ENCODE measurements at regions not wholly inside any gene's neighbourhood (a gene's known extent, or its start where the extent isn't known, plus 50 kb on each side); places are given as distances from the start of the nearest gene placed in this dataset.

DNA sequence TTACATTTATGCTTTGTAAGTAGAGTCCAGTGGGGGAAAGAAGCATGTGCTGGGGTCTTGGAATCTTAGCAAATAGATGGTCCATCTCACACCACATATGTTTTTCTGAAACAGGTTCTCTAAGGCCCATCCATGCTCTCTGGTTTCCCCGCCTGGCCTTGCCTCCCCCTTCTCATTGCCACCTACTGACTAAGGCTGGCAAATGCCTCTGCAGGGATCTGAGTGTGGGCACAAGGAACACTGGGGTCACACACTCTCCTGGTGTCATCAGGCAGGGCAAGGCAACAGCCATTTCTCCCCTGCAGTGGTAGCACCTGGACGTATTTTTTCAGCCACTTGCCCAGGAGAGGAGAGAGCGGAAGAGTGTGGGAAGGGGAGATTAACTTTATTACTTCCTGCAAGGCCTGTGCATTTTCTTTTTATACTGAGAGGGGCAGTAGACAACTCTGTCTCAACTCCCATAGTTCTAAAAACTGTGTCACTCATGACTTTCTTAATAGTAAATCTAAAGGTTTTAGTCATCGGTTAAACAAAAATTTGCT lies 804.2 kb upstream of the NECTIN3 start:
- Histone ChIP-seq H3K4me3 (ENCODE audit: low read length) (no peak overlapping the region), H3K36me3 (ENCODE audit: control insufficient read depth, insufficient read depth, low read length) (no peaks in the 10 kb centered on the region), H3K4me1 (ENCODE audit: control insufficient read depth, insufficient read depth, low read length) (no peaks in the 10 kb centered on the region), H3K27me3 (ENCODE audit: control insufficient read depth, insufficient read depth, low read length) (no peaks in the 10 kb centered on the region), H3K9me3 (replicated peaks; ENCODE audit: control insufficient read depth, low read depth, low read length) (no peaks in the 10 kb centered on the region), H3K27ac (ENCODE audit: low read length) (no peak overlapping the region)
- WGBS (ENCODE audit: insufficient coverage) = 100% methylated on average over 1 of the region's 4 CpGs
- DNase-seq = no peak

DNA sequence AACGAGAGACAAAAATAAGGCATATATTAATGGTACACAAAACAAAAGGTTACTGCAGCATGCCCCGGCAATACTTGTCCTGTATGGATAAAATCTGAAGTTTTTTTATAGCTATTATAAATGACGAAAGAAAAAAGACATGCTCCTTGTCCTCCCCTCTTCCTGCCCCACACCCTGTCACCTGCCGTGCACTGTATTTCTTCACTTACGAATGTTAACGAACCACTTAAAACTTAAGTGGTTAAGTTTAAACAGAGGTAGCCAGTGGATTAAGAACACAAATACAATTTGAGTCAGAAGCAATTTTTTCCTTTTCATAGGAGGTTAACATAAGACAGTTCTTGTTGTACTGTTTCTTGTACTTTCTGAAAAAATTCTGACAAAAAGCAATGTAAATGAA lies 799.1 kb upstream of the NECTIN3 start:
- H3K4me3 ChIP-seq (ENCODE audit: low read length) = no peak overlapping the region
- DNase-seq = no peak
- no CpG with 5 or more reads among the region's 6 CpGs for WGBS (ENCODE audit: insufficient coverage)
- H3K9me3 ChIP-seq (replicated peaks; ENCODE audit: control insufficient read depth, low read depth, low read length) = no peaks in the 10 kb centered on the region
- H3K27me3 ChIP-seq (ENCODE audit: control insufficient read depth, insufficient read depth, low read length) = no peaks in the 10 kb centered on the region
- no peaks in the 10 kb centered on the region for H3K4me1 ChIP-seq (ENCODE audit: control insufficient read depth, insufficient read depth, low read length)
- no peaks in the 10 kb centered on the region for H3K36me3 ChIP-seq (ENCODE audit: control insufficient read depth, insufficient read depth, low read length)
- no peak overlapping the region for H3K27ac ChIP-seq (ENCODE audit: low read length)

DNA sequence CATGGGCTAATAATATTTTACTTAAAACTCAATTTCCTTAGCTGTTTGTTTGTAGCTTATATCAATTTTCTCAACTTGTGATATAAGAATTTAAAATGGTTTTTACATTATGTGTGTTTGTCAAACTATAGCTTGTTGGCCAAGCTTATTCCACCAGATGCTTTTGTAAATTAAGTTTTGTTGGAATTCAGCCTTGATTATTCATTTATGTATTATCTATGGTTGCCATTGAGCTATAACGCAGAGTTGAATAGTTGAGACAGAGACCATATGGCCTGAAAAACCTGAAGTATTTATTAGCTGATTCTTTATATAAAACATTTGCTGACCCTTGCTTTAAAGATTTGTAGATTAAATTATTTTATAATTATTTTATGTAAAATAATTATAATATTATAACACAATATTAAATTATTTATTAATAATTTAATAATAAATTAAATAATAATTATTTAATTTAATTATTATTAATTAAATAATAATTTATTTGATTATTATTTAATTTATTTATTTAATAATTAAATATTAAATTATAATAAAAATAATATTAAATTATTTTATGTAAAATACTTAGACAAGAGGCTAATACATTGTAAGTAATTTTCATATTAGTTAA lies 779.6 kb upstream of the NECTIN3 start:
- H3K4me1 ChIP-seq (ENCODE audit: control insufficient read depth, insufficient read depth, low read length) = no peaks in the 10 kb centered on the region
- H3K27ac ChIP-seq (ENCODE audit: low read length) = no peak overlapping the region
- no peak for DNase-seq
- no peaks in the 10 kb centered on the region for H3K36me3 ChIP-seq (ENCODE audit: control insufficient read depth, insufficient read depth, low read length)
- H3K27me3 ChIP-seq (ENCODE audit: control insufficient read depth, insufficient read depth, low read length) = no peaks in the 10 kb centered on the region
- peaks cover 5% of the 10 kb centered on the region for H3K9me3 ChIP-seq (replicated peaks; ENCODE audit: control insufficient read depth, low read depth, low read length)
- no peak overlapping the region for H3K4me3 ChIP-seq (ENCODE audit: low read length)
- no CpG with 5 or more reads among the region's 1 CpG for WGBS (ENCODE audit: insufficient coverage)

DNA sequence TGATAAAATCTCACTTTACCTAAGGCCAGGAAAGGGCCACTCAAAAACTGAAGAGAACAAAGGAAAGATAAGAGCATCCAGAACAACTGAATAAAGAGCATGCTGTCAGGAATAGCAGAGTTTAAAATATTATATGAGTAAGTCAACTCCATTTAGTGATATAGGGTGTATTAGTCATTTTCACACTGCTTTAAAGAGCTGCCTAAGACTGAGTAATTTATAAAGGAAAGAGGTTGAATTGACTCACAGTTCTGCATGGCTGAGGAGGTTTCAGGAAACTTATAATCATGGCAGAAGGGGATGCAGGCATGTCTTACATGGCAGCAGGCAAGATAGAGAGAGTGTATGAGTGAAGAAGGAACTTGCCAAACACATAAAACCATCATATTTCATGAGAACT lies 778.0 kb upstream of the NECTIN3 start:
- Histone ChIP-seq H3K27ac (ENCODE audit: low read length) (no peak overlapping the region), H3K9me3 (replicated peaks; ENCODE audit: control insufficient read depth, low read depth, low read length) (peaks cover 5% of the 10 kb centered on the region), H3K4me1 (ENCODE audit: control insufficient read depth, insufficient read depth, low read length) (no peaks in the 10 kb centered on the region), H3K4me3 (ENCODE audit: low read length) (no peak overlapping the region), H3K27me3 (ENCODE audit: control insufficient read depth, insufficient read depth, low read length) (no peaks in the 10 kb centered on the region), H3K36me3 (ENCODE audit: control insufficient read depth, insufficient read depth, low read length) (no peaks in the 10 kb centered on the region)
- DNase-seq = no peak

DNA sequence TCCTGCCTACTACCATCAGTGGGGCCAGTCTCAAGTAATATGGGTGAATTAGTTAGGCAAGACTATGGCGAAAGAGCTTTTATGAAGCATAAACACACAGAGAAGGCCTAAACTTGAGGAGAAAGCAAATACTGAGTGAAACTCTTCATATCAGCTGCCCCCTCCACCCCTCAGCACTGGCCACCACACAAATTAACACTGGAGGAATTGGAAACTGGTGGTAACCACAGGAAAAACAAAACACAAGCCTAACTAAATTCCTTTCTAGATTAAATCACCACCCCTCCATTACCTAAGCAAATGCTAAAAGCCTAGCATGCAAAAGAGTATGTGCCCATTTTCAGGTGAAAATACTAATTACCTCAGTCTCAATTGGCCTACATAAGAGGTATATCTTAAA lies 774.7 kb upstream of the NECTIN3 start:
- Histone ChIP-seq H3K4me3 (ENCODE audit: low read length) (no peak overlapping the region), H3K9me3 (replicated peaks; ENCODE audit: control insufficient read depth, low read depth, low read length) (peaks cover 5% of the 10 kb centered on the region), H3K4me1 (ENCODE audit: control insufficient read depth, insufficient read depth, low read length) (no peaks in the 10 kb centered on the region), H3K27me3 (ENCODE audit: control insufficient read depth, insufficient read depth, low read length) (no peaks in the 10 kb centered on the region), H3K36me3 (ENCODE audit: control insufficient read depth, insufficient read depth, low read length) (no peaks in the 10 kb centered on the region), H3K27ac (ENCODE audit: low read length) (no peak overlapping the region)
- WGBS (ENCODE audit: insufficient coverage) = no CpG with 5 or more reads among the region's 1 CpG
- no peak for DNase-seq

DNA sequence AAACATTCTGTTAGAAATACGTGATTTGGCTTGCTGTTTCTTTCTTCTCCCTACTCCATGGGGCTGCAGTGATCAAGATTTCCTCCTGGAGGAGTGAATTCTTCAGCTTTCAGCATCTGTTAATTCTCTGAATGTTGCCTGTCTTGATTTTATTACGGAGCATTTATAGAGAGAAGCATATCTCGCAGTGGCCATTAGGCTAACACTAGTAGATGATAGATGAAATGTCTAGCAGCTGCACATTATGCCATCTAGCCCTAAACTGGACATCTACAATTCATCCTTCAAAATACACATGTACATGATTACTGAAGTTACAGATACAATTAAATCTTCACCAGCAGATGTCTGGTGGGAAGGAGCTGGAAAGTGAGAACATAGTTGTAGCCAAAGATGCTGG lies 769.8 kb upstream of the NECTIN3 start:
- no peaks in the 10 kb centered on the region for H3K4me1 ChIP-seq (ENCODE audit: control insufficient read depth, insufficient read depth, low read length)
- no peak overlapping the region for H3K4me3 ChIP-seq (ENCODE audit: low read length)
- no peaks in the 10 kb centered on the region for H3K9me3 ChIP-seq (replicated peaks; ENCODE audit: control insufficient read depth, low read depth, low read length)
- DNase-seq = no peak
- no peaks in the 10 kb centered on the region for H3K27me3 ChIP-seq (ENCODE audit: control insufficient read depth, insufficient read depth, low read length)
- no CpG with 5 or more reads among the region's 3 CpGs for WGBS (ENCODE audit: insufficient coverage)
- H3K36me3 ChIP-seq (ENCODE audit: control insufficient read depth, insufficient read depth, low read length) = no peaks in the 10 kb centered on the region
- H3K27ac ChIP-seq (ENCODE audit: low read length) = no peak overlapping the region

DNA sequence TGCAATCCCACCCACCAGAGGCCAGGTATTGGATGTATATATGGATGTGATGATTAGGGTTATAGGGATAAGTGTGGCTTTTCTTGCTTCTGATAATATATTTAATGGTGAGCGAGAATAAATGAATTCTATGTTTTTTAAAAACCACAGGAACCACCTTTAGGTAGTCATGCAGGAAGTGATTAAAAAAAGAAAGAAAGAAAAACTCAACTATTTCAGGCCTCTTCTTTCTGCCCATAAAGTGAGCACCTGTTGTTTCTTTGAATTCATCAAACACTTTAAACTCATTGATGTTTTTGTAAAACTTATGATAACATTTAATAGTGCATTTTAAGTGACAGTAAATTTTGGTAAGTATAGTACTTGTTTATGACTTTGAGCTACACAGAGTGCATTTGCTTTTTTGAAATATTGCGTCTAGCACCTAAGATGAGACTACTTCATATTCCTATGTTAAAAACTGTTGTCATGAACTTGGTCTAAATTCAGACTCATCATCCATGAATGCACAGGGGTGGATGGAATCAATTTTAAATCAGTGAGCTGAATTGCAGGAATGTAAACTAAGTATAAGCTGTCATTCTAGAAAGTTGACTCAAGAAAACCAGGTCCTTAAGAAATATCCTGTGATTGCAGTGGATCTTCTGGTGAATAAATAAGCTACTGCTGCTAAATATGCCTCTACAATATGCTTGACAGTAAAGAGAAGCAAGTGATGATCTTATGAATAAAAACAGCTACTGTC lies 764.4 kb upstream of the NECTIN3 start:
- WGBS (ENCODE audit: insufficient coverage) = no CpG with 5 or more reads among the region's 2 CpGs
- Histone ChIP-seq H3K27me3 (ENCODE audit: control insufficient read depth, insufficient read depth, low read length) (no peaks in the 10 kb centered on the region), H3K27ac (ENCODE audit: low read length) (no peak overlapping the region), H3K4me1 (ENCODE audit: control insufficient read depth, insufficient read depth, low read length) (no peaks in the 10 kb centered on the region), H3K9me3 (replicated peaks; ENCODE audit: control insufficient read depth, low read depth, low read length) (no peaks in the 10 kb centered on the region), H3K36me3 (ENCODE audit: control insufficient read depth, insufficient read depth, low read length) (no peaks in the 10 kb centered on the region), H3K4me3 (ENCODE audit: low read length) (no peak overlapping the region)
- no peak for DNase-seq

DNA sequence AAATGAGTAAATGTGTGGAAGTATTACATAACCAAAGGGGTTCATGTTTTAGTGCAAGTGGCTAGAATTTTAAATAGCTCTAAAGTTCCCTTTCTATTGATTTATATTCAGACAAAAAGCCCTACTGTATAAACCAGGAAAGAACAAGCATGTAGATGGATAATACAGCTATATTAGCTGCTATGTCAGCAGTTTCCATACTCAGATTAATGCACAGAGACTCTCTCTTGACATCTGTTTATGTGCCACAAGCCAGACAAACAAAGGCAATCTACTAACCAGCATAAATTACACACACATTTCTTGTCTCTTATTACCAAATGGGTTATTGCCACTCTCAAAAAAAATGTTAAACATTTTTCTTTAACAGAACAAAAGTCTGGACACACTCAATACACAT lies 760.1 kb upstream of the NECTIN3 start:
- no peak overlapping the region for H3K4me3 ChIP-seq (ENCODE audit: low read length)
- H3K4me1 ChIP-seq (ENCODE audit: control insufficient read depth, insufficient read depth, low read length) = no peaks in the 10 kb centered on the region
- no peaks in the 10 kb centered on the region for H3K9me3 ChIP-seq (replicated peaks; ENCODE audit: control insufficient read depth, low read depth, low read length)
- no peaks in the 10 kb centered on the region for H3K27me3 ChIP-seq (ENCODE audit: control insufficient read depth, insufficient read depth, low read length)
- DNase-seq = peak; percentile 10
- no peak overlapping the region for H3K27ac ChIP-seq (ENCODE audit: low read length)
- H3K36me3 ChIP-seq (ENCODE audit: control insufficient read depth, insufficient read depth, low read length) = no peaks in the 10 kb centered on the region

DNA sequence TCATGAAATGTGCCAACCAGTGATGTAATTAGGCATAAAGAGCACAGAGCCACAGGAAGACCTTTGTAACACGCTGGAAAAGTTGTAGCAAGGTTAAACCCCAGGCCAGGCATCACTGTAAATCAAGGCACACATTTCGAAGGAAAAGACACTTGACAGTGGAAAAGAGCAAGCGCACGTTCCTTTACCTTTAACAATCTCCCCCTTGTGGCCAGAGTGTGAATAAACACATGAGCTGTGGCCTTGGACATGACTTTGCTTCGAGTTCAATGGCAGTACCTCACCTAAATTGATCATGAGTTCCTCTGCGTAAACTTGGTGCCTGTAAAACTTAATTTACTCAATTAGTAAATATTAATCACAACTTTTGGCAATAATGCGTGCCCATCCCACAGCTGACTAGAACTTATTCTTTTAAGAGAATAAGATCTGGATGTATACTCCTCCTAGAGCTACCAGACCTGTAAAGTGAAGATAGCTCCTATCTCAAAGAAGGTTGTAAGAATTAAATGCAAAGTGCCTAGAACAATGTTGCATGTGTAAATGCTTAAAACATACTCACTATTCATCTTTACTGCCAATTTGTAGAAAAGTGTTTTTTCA lies 757.0 kb upstream of the NECTIN3 start:
- DNase-seq = peak; percentile 65
- H3K27me3 ChIP-seq (ENCODE audit: control insufficient read depth, insufficient read depth, low read length) = no peaks in the 10 kb centered on the region
- WGBS (ENCODE audit: insufficient coverage) = 25% methylated on average over 4 of the region's 7 CpGs

DNA sequence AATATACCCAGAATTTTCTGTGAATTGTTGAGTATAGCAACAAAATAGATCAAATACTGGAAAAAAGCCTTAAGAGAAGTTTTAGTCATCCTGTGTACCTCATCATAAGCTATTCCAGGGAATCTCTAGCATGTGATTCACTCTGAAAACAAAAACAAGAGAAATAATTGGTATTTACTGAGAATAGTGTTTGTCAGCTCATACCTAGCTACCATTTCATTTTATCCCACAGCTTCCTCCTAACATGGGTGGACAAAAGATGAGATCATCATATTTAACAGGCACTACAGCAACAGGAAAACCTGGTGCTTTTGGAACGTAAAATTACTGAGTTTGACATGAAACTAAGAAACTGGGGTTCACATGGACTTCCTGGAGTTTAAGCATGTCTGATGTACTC lies 753.5 kb upstream of the NECTIN3 start:
- no peak for DNase-seq
- Histone ChIP-seq H3K4me3 (ENCODE audit: low read length) (no peak overlapping the region), H3K27me3 (ENCODE audit: control insufficient read depth, insufficient read depth, low read length) (no peaks in the 10 kb centered on the region), H3K36me3 (ENCODE audit: control insufficient read depth, insufficient read depth, low read length) (no peaks in the 10 kb centered on the region), H3K4me1 (ENCODE audit: control insufficient read depth, insufficient read depth, low read length) (no peaks in the 10 kb centered on the region), H3K27ac (ENCODE audit: low read length) (no peak overlapping the region), H3K9me3 (replicated peaks; ENCODE audit: control insufficient read depth, low read depth, low read length) (no peaks in the 10 kb centered on the region)
- WGBS (ENCODE audit: insufficient coverage) = no CpG with 5 or more reads among the region's 1 CpG

More for the DNA sequence above, 757.0 kb upstream of the NECTIN3 start:
- no peaks in the 10 kb centered on the region for H3K9me3 ChIP-seq (replicated peaks; ENCODE audit: control insufficient read depth, low read depth, low read length)
- no peaks in the 10 kb centered on the region for H3K4me1 ChIP-seq (ENCODE audit: control insufficient read depth, insufficient read depth, low read length)
- H3K36me3 ChIP-seq (ENCODE audit: control insufficient read depth, insufficient read depth, low read length) = no peaks in the 10 kb centered on the region
- H3K4me3 ChIP-seq (ENCODE audit: low read length) = no peak overlapping the region
- H3K27ac ChIP-seq (ENCODE audit: low read length) = no peak overlapping the region

Data from muscle of leg (tissue), 3 donors.